Endometrium (tissue), 2 donors: ENCODE measurements at regions not wholly inside any gene's neighbourhood (a gene's known extent, or its start where the extent isn't known, plus 50 kb on each side); places are given as distances from the start of the nearest gene placed in this dataset.
A peak's percentile ranks its signal among the peaks of the same experiment; 100 is the strongest.
"Not testable (repeated sequence)": the region's sequence is repeated elsewhere in the genome, so short reads cannot be mapped to it uniquely, and the experiment has no call there.

Experiments
- FAIRE-seq: peaks from 2 replicates; lab custom pipeline; 2012; peaks lifted over from hg19 to GRCh38; lab: Jason Lieb, UNC
- donor health status: control.
- donor health status: control.

- no peak for FAIRE-seq
Measured at GRCh38 chr6:112879920-112880413, 532.8 kb downstream of the RFPL4B start.

DNA sequence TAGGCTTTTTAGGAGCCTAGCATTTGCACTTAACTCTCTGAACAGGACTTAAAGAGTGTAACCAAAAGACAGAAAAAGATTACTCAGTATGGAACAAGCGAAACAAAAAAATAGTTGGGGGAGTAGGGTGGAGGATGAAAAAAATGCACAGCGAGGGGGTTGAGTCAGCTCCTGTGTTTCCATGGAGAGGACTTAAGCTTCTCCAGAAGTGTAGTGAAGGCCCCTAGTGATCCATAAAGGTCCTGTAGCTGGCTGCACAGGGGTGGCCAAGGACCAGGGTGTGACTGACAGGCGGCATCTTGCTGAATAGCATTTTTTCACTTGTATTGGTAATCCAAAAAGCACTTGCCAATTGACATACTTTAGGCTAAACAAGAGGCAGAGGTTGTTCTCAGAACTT is 533.9 kb downstream of the RFPL4B start:
- FAIRE-seq = no peak

- FAIRE-seq = no peak
Measured at GRCh38 chr6:112881828-112882780, 535.0 kb downstream of the RFPL4B start.

GRCh38 chr6:112883095-112883494 is 536.0 kb downstream of the RFPL4B start:
- no peak for FAIRE-seq

DNA sequence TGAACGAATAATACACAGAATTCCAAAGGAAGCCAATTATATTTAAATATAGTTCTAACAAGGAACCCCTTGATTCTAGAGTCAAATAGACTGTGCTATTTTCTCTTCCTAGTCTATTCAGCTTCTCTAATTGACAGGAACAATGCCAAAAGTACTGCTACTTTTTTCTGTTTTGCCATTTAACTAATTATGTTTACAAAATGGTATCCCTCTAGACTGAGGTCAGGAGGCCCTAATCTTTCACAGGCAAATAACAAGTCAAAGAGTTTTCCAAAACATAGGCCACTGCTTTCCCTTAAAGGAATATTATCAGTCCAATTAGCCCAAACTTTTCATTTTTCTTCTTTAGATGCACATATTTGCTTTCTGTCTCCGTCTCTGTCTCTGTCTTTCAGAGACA is 539.3 kb downstream of the RFPL4B start:
- FAIRE-seq = peak; percentile 97

- FAIRE-seq = not testable (repeated sequence)
Measured at GRCh38 chr6:112887424-112887823, 540.3 kb downstream of the RFPL4B start.

DNA sequence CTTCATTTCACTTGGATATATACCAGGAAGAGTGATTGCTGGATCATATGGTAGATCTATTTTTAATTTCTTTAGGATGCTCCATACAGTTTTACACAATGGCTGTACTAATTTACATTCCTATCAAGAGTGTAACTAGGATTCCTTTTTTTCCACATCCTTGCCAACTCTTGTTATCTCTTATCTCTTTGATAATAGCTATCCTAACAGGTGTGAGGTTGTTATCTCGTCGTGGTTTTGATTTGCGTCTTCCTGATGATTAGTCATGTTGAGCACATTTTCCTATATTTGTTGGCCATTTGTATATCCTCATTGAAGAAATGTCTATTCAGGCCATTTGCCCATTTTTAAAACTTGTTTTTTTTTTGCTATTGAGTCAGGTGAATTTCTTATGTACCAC is 552.4 kb downstream of the RFPL4B start:
- no peak for FAIRE-seq

DNA sequence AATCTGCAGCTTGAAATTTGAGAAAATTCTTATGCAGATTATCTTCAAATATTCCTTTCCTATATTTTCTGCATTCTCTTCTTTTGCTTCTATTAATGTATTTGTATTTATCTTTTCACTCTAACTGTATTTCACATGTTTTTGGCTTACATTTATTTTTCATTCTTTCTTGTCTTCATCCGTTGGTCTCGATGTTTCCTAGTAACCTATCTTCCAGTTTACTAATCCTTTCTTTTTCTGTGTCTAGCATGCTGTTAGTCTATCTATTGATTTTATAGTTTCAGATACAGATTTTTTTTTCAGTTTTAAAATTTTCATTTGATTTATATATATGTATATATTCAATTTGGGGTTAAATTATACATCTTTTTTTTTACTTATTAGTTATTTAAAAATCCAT is 556.2 kb downstream of the RFPL4B start:
- no peak for FAIRE-seq

- FAIRE-seq = no peak
Measured at GRCh38 chr6:112906726-112907125, 559.6 kb downstream of the RFPL4B start.

DNA sequence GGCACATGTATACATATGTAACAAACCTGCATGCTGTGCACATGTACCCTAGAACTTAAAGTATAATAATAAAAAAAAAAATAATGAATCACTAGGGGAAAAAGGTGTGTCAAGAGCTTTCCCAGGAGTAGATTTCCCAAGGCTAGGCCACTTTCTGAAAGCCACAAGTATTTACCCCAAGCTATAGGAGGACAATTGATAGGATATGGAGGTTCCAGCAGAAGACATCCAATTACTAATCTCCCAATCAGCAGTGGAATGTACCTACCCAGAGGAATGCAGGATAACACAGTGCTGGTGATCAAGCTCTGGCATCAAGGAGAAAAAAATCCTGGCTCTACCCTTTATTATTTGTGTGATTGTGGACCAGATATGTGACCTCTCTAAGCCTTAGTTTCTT is 562.7 kb downstream of the RFPL4B start:
- FAIRE-seq = no peak

- FAIRE-seq = peak; percentile 80
Measured at GRCh38 chr6:112910256-112910655, 563.1 kb downstream of the RFPL4B start.

GRCh38 chr6:112911959-112912358 is 564.8 kb downstream of the RFPL4B start:
- FAIRE-seq = peak; percentile 63

GRCh38 chr6:112912416-112913101 is 565.4 kb downstream of the RFPL4B start:
- FAIRE-seq = peak; percentile 79

DNA sequence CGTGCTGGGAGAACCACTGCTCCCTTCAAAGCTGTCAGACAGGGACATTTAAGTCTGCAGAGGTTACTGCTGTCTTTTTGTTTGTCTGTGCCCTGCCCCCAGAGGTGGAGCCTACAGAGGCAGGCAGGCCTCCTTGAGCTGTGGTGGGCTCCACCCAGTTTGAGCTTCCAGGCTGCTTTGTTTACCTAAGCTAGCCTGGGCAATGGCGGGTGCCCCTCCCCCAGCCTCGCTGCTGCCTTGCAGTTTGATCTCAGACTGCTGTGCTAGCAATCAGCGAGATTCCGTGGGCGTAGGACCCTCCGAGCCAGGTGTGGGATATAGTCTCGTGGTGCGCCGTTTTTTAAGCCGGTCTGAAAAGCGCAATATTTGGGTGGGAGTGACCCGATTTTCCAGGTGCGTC is 572.6 kb downstream of the RFPL4B start:
- FAIRE-seq = not testable (repeated sequence)

GRCh38 chr6:112920994-112921393 is 573.9 kb downstream of the RFPL4B start:
- no peak for FAIRE-seq

DNA sequence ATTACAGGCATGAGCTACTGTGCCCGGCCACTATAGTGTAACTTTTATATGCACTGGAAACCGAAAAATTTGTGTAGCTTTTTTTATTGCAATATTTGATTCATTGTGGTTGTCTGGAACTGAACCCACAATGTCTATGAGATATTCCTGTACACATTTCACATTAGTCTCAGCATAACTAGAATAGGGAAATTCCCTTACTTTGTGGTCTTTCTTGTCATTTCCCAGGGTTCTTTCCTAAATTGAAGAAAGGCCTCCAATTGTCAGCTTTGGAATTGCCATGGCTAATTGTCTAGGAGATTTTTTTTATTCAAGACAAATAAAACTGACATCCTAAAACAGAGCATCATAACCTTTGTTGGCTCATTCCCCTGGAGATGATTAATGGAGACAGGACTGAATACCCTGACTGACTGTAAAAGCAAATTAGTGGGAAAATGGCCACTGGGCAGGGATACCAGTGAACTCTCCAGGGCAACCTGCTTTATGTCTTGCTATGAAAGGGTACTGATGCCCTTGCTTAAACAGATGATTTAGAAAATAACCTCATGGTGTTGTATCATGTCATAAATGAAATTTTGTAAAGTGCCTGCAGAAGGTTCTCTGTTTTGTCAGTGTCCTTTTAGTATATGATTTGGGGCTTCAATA is 576.9 kb downstream of the RFPL4B start:
- FAIRE-seq = no peak

DNA sequence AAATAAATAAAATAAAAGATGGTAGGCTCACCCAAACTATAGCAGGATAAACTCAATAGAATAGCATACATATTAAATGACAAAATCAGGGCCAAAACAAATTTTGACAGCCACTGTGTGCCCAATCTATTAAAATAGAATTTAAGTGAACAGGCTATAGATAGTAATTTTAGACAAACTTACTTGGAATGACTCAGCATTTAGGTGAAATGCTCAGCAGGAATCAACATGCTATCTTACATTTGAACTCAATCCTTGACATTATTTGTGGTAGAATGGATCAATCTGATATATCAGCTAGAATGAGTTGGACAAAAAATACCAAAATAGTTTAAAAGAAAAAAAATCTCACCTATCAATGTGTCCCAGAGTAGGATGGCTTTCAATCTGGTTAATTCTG is 578.6 kb downstream of the RFPL4B start:
- FAIRE-seq = no peak

GRCh38 chr6:112927641-112928320 is 580.7 kb downstream of the RFPL4B start:
- no peak for FAIRE-seq

GRCh38 chr6:112929641-112930040 is 582.5 kb downstream of the RFPL4B start:
- FAIRE-seq = peak; percentile 12

- FAIRE-seq = peak; percentile 26
Measured at GRCh38 chr6:112931832-112932231, 584.7 kb downstream of the RFPL4B start.

GRCh38 chr6:112933947-112934346 is 586.8 kb downstream of the RFPL4B start:
- FAIRE-seq = no peak
